ENCODE measurements at regions not wholly inside any gene's neighbourhood (a gene's known extent, or its start where the extent isn't known, plus 50 kb on each side); places are given as distances from the start of the nearest gene placed in this dataset.

- no TSS peak for BruUV-seq (replicated peaks)
- intact Hi-C loops (cut with micrococcal nuclease; ENCODE audit: unreplicated experiment), result no loop called here
- POLR2A ChIA-PET, result no interaction called here
- no peaks in the 10 kb centered on the region for H3K36me3 ChIP-seq (ENCODE audit: control insufficient read depth, insufficient read depth, low read length)
- no peaks in the 10 kb centered on the region for H3K9me3 ChIP-seq
- Mint-ChIP-seq H3K9me3 (ENCODE audit: unreplicated experiment) (peaks cover 9% of the 10 kb centered on the region), H3K27me3 (ENCODE audit: insufficient read depth, unreplicated experiment) (peaks cover 4% of the 10 kb centered on the region), H3K4me3 (ENCODE audit: unreplicated experiment) (no peak overlapping the region), H3K36me3 (ENCODE audit: insufficient read depth, unreplicated experiment) (no peaks in the 10 kb centered on the region), H3K27ac (ENCODE audit: unreplicated experiment) (no peak overlapping the region), H3K4me1 (ENCODE audit: low read depth, unreplicated experiment) (peaks cover 16% of the 10 kb centered on the region)
- no peak overlapping the region for H3K4me3 ChIP-seq (ENCODE audit: low read depth, low read length)
- H3K27me3 ChIP-seq (replicated peaks; ENCODE audit: control insufficient read depth, insufficient read depth, low read length), result no peaks in the 10 kb centered on the region
- TF ChIP-seq, protein P1, sequence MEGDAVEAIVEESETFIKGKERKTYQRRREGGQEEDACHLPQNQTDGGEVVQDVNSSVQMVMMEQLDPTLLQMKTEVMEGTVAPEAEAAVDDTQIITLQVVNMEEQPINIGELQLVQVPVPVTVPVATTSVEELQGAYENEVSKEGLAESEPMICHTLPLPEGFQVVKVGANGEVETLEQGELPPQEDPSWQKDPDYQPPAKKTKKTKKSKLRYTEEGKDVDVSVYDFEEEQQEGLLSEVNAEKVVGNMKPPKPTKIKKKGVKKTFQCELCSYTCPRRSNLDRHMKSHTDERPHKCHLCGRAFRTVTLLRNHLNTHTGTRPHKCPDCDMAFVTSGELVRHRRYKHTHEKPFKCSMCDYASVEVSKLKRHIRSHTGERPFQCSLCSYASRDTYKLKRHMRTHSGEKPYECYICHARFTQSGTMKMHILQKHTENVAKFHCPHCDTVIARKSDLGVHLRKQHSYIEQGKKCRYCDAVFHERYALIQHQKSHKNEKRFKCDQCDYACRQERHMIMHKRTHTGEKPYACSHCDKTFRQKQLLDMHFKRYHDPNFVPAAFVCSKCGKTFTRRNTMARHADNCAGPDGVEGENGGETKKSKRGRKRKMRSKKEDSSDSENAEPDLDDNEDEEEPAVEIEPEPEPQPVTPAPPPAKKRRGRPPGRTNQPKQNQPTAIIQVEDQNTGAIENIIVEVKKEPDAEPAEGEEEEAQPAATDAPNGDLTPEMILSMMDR (IDR thresholded peaks at IDR 0.05; ENCODE audit: insufficient read depth in 1 of 2, low read depth in 1 of 2, low read length in 1 of 2, severe bottlenecking in 1 of 2, unreplicated experiment in 1 of 2), result no peak
- no peak for DNase-seq
- CTCF ChIA-PET, result no interaction called here
- H3K4me1 ChIP-seq, result peaks cover 16% of the 10 kb centered on the region
Observed at GRCh38 chr2:7852546-7852945, 829.3 kb upstream of the ID2 start.

GRCh38 chr2:7857904-7858303 lies 824.0 kb upstream of the ID2 start:
- TF ChIP-seq, protein P1 (IDR thresholded peaks at IDR 0.05; ENCODE audit: insufficient read depth in 1 of 2, low read depth in 1 of 2, low read length in 1 of 2, severe bottlenecking in 1 of 2, unreplicated experiment in 1 of 2), result no peak
- no peak overlapping the region for H3K4me3 Mint-ChIP-seq (ENCODE audit: unreplicated experiment)
- no peak overlapping the region for H3K4me3 ChIP-seq (ENCODE audit: low read depth, low read length)
- H3K4me1 ChIP-seq, result no peaks in the 10 kb centered on the region
- no peaks in the 10 kb centered on the region for H3K9me3 ChIP-seq
- H3K9me3 Mint-ChIP-seq (ENCODE audit: unreplicated experiment), result peaks cover 9% of the 10 kb centered on the region
- intact Hi-C loops (cut with micrococcal nuclease; ENCODE audit: unreplicated experiment), result no loop called here
- no peak for DNase-seq
- H3K4me1 Mint-ChIP-seq (ENCODE audit: low read depth, unreplicated experiment), result no peaks in the 10 kb centered on the region
- peaks cover 4% of the 10 kb centered on the region for H3K27me3 Mint-ChIP-seq (ENCODE audit: insufficient read depth, unreplicated experiment)
- H3K36me3 ChIP-seq (ENCODE audit: control insufficient read depth, insufficient read depth, low read length), result no peaks in the 10 kb centered on the region
- no peak overlapping the region for H3K27ac Mint-ChIP-seq (ENCODE audit: unreplicated experiment)
- CTCF ChIA-PET, result no interaction called here
- POLR2A ChIA-PET, result no interaction called here
- BruUV-seq (replicated peaks), result no TSS peak
- H3K27me3 ChIP-seq (replicated peaks; ENCODE audit: control insufficient read depth, insufficient read depth, low read length), result no peaks in the 10 kb centered on the region
- H3K36me3 Mint-ChIP-seq (ENCODE audit: insufficient read depth, unreplicated experiment), result no peaks in the 10 kb centered on the region

GRCh38 chr2:7858624-7859023 lies 823.2 kb upstream of the ID2 start:
- H3K9me3 ChIP-seq, result no peaks in the 10 kb centered on the region
- ChIA-PET CTCF (no interaction called here), POLR2A (no interaction called here)

More at GRCh38 chr2:7858624-7859023, 823.2 kb upstream of the ID2 start:
- Mint-ChIP-seq H3K36me3 (ENCODE audit: insufficient read depth, unreplicated experiment) (no peaks in the 10 kb centered on the region), H3K27ac (ENCODE audit: unreplicated experiment) (no peak overlapping the region), H3K4me1 (ENCODE audit: low read depth, unreplicated experiment) (no peaks in the 10 kb centered on the region), H3K4me3 (ENCODE audit: unreplicated experiment) (no peak overlapping the region), H3K27me3 (ENCODE audit: insufficient read depth, unreplicated experiment) (peaks cover 4% of the 10 kb centered on the region), H3K9me3 (ENCODE audit: unreplicated experiment) (peaks cover 9% of the 10 kb centered on the region)
- Histone ChIP-seq H3K27me3 (replicated peaks; ENCODE audit: control insufficient read depth, insufficient read depth, low read length) (no peaks in the 10 kb centered on the region), H3K4me1 (no peaks in the 10 kb centered on the region), H3K36me3 (ENCODE audit: control insufficient read depth, insufficient read depth, low read length) (no peaks in the 10 kb centered on the region), H3K4me3 (ENCODE audit: low read depth, low read length) (no peak overlapping the region)
- BruUV-seq (replicated peaks), result no TSS peak
- intact Hi-C loops (cut with micrococcal nuclease; ENCODE audit: unreplicated experiment), result no loop called here
- TF ChIP-seq, protein P1 (IDR thresholded peaks at IDR 0.05; ENCODE audit: insufficient read depth in 1 of 2, low read depth in 1 of 2, low read length in 1 of 2, severe bottlenecking in 1 of 2, unreplicated experiment in 1 of 2), result no peak
- no peak for DNase-seq

Data from Caco-2 (cell line).